Inflammatory macrophage treated with lipopolysaccharide for 1 hour (primary cell): ENCODE measurements at regions not wholly inside any gene's neighbourhood (a gene's known extent, or its start where the extent isn't known, plus 50 kb on each side); places are given as distances from the start of the nearest gene placed in this dataset.
A peak's percentile ranks its signal among the peaks of the same experiment; 100 is the strongest.
"Not testable (repeated sequence)": the region's sequence is repeated elsewhere in the genome, so short reads cannot be mapped to it uniquely, and the experiment has no call there.

Experiments used
- DNase-seq, 2 donors: peaks; one replicate each; pipeline ENCODE4 v3.0.0-alpha.2; 2020 to 2022

GRCh38 chr21:23853796-23854379, 1753.4 kb downstream of the MRPL39 start:
- peak; percentile 3 to 36 for DNase-seq

GRCh38 chr21:23837564-23837963, 1769.7 kb downstream of the MRPL39 start:
- no peak for DNase-seq

GRCh38 chr21:23822760-23823159, 1784.5 kb downstream of the MRPL39 start:
- DNase-seq = no peak

- no peak for DNase-seq
Observed at GRCh38 chr21:23817337-23817736, 1789.9 kb downstream of the MRPL39 start.

GRCh38 chr21:23812485-23812884, 1794.8 kb downstream of the MRPL39 start:
- DNase-seq = no peak

- peak; percentile 11 to 21 for DNase-seq
Observed at GRCh38 chr21:23811805-23812204, 1795.5 kb downstream of the MRPL39 start.

- DNase-seq = no peak
Observed at GRCh38 chr21:23809573-23809972, 1797.7 kb downstream of the MRPL39 start.

GRCh38 chr21:23806966-23807548, 1800.2 kb downstream of the MRPL39 start:
- DNase-seq = not testable (repeated sequence)

GRCh38 chr21:23804866-23805265, 1802.4 kb downstream of the MRPL39 start:
- no peak for DNase-seq

- no peak for DNase-seq
Observed at GRCh38 chr21:23801292-23801691, 1806.0 kb downstream of the MRPL39 start.

GRCh38 chr21:23799376-23799775, 1807.9 kb downstream of the MRPL39 start:
- DNase-seq = no peak

GRCh38 chr21:23792300-23792699, 1815.0 kb downstream of the MRPL39 start:
- no peak for DNase-seq

GRCh38 chr21:23789864-23790263, 1817.4 kb downstream of the MRPL39 start:
- DNase-seq = no peak

GRCh38 chr21:23780326-23780725, 1827.0 kb downstream of the MRPL39 start:
- DNase-seq = no peak

- DNase-seq = no peak
Observed at GRCh38 chr21:23743821-23744220, 1863.5 kb downstream of the MRPL39 start.

- no peak for DNase-seq
Observed at GRCh38 chr21:23740463-23740862, 1866.8 kb downstream of the MRPL39 start.

- DNase-seq = no peak
Observed at GRCh38 chr21:23732776-23733175, 1874.5 kb downstream of the MRPL39 start.

- no peak for DNase-seq
Observed at GRCh38 chr21:23729331-23729730, 1878.0 kb downstream of the MRPL39 start.

- no peak for DNase-seq
Observed at GRCh38 chr21:23725576-23725975, 1881.7 kb downstream of the MRPL39 start.

GRCh38 chr21:23718446-23719285, 1888.6 kb downstream of the MRPL39 start:
- no peak for DNase-seq

GRCh38 chr21:23712166-23712565, 1895.1 kb downstream of the MRPL39 start:
- no peak for DNase-seq

GRCh38 chr21:23706431-23706830, 1900.8 kb downstream of the MRPL39 start:
- no peak for DNase-seq

GRCh38 chr21:23699402-23699801, 1907.9 kb downstream of the MRPL39 start:
- DNase-seq = no peak

- DNase-seq = no peak
Observed at GRCh38 chr21:23698619-23699018, 1908.7 kb downstream of the MRPL39 start.
